HEK293 (cell line): ENCODE measurements at regions not wholly inside any gene's neighbourhood (a gene's known extent, or its start where the extent isn't known, plus 50 kb on each side); places are given as distances from the start of the nearest gene placed in this dataset.

ENCODE experiments used
- CTCF ChIP-seq: fragments of 450-650 bp; formaldehyde crosslinking; IDR thresholded peaks from 2 replicates; pipeline ENCODE4 v1.5.1; 2016; ENCODE audit warnings: missing biosample characterization, missing genetic modification characterization
- KLF1 ChIP-seq: fragments of 450-650 bp; formaldehyde crosslinking; IDR thresholded peaks from 2 replicates; pipeline ENCODE4 v1.5.1; 2016; ENCODE audit warnings: missing biosample characterization, missing genetic modification characterization
- MEIS1 ChIP-seq: sonication (generic); formaldehyde crosslinking; IDR thresholded peaks from 2 replicates; pipeline ENCODE4 v1.8.1; 2022; ENCODE audit warnings: missing genetic modification reagents, mild to moderate bottlenecking, borderline replicate concordance
- TCF7L2 ChIP-seq: IDR thresholded peaks from 2 replicates; pipeline ENCODE4 v1.6.1; 2011; ENCODE audit warnings: low read depth, mild to moderate bottlenecking, inconsistent platforms, low read length, moderate library complexity, borderline replicate concordance
- YY1 ChIP-seq: fragments of 450-650 bp; formaldehyde crosslinking; IDR thresholded peaks from 2 replicates; pipeline ENCODE4 v1.5.1; 2018; ENCODE audit warnings: missing biosample characterization, missing genetic modification characterization
- ZBTB48 ChIP-seq: fragments of 450-650 bp; formaldehyde crosslinking; IDR thresholded peaks from 2 replicates; pipeline ENCODE4 v1.5.1; 2016; ENCODE audit warnings: missing biosample characterization, missing genetic modification characterization
- ZNF169 ChIP-seq: fragments of 450-650 bp; formaldehyde crosslinking; IDR thresholded peaks from 2 replicates; pipeline ENCODE4 v1.5.1; 2016; ENCODE audit warnings: missing biosample characterization, missing genetic modification characterization
- ZNF391 ChIP-seq: fragments of 450-650 bp; formaldehyde crosslinking; IDR thresholded peaks from 2 replicates; pipeline ENCODE4 v1.5.1; 2016; ENCODE audit warnings: low read depth, missing biosample characterization, missing genetic modification characterization, borderline replicate concordance
- ZNF404 ChIP-seq: fragments of 450-650 bp; formaldehyde crosslinking; IDR thresholded peaks from 2 replicates; pipeline ENCODE4 v1.5.1; 2017; ENCODE audit warnings: missing biosample characterization, missing genetic modification characterization
- ZNF48 ChIP-seq: fragments of 450-650 bp; formaldehyde crosslinking; IDR thresholded peaks from 2 replicates; pipeline ENCODE4 v1.5.1; 2016; ENCODE audit warnings: missing biosample characterization, missing genetic modification characterization
- ZNF549 ChIP-seq: fragments of 450-650 bp; IDR thresholded peaks from 2 replicates; pipeline ENCODE4 v1.5.1; 2018; ENCODE audit warnings: missing biosample characterization, missing genetic modification characterization, mild to moderate bottlenecking, inconsistent platforms, moderate library complexity
- ZNF585B ChIP-seq: fragments of 450-650 bp; formaldehyde crosslinking; IDR thresholded peaks from 2 replicates; pipeline ENCODE4 v1.5.1; 2016; ENCODE audit warnings: missing biosample characterization, missing genetic modification characterization
- TF ChIP-seq, protein P1 (sequence below): fragments of 450-650 bp; formaldehyde crosslinking; IDR thresholded peaks from 2 replicates; pipeline ENCODE4 v1.5.1; 2016; ENCODE audit warnings: missing biosample characterization, missing genetic modification characterization, low read depth

- TF ChIP-seq TCF7L2: no peak
- TF ChIP-seq ZNF169 (tag by site-specific recombination): no peak
- no peak for TF ChIP-seq MEIS1 (CRISPR knock-in tag)
- no peak for TF ChIP-seq ZNF48 (tag by site-specific recombination)
- TF ChIP-seq CTCF: no peak
- no peak for TF ChIP-seq YY1
- TF ChIP-seq ZNF549 (tag by site-specific recombination): no peak
- no peak for TF ChIP-seq ZNF585B
- TF ChIP-seq KLF1 (tag by site-specific recombination): no peak
- TF ChIP-seq ZNF404 (tag by site-specific recombination): no peak
- TF ChIP-seq ZNF391 (tag by site-specific recombination): no peak
- no peak for TF ChIP-seq ZBTB48 (tag by site-specific recombination)
- TF ChIP-seq, protein P1, sequence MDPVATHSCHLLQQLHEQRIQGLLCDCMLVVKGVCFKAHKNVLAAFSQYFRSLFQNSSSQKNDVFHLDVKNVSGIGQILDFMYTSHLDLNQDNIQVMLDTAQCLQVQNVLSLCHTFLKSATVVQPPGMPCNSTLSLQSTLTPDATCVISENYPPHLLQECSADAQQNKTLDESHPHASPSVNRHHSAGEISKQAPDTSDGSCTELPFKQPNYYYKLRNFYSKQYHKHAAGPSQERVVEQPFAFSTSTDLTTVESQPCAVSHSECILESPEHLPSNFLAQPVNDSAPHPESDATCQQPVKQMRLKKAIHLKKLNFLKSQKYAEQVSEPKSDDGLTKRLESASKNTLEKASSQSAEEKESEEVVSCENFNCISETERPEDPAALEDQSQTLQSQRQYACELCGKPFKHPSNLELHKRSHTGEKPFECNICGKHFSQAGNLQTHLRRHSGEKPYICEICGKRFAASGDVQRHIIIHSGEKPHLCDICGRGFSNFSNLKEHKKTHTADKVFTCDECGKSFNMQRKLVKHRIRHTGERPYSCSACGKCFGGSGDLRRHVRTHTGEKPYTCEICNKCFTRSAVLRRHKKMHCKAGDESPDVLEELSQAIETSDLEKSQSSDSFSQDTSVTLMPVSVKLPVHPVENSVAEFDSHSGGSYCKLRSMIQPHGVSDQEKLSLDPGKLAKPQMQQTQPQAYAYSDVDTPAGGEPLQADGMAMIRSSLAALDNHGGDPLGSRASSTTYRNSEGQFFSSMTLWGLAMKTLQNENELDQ (tag by site-specific recombination): no peak
Observed at GRCh38 chr3:8369638-8370037, 132.0 kb upstream of the LMCD1 start.
